Adipocyte (in vitro differentiated cells): ENCODE measurements at regions not wholly inside any gene's neighbourhood (a gene's known extent, or its start where the extent isn't known, plus 50 kb on each side); places are given as distances from the start of the nearest gene placed in this dataset.
"Not testable (repeated sequence)": the region's sequence is repeated elsewhere in the genome, so short reads cannot be mapped to it uniquely, and the experiment has no call there.

Source experiments
- DNase-seq: peaks from one replicate; pipeline ENCODE4 v3.0.0-alpha.2; 2015; ENCODE audit warnings: low read depth
- H3K27me3 ChIP-seq: replicated peaks from 2 replicates; pipeline ENCODE4 v1.7.0; 2013; ENCODE audit warnings: mild to moderate bottlenecking, low read length, moderate library complexity; ENCODE audit not compliant: control insufficient read depth, insufficient read depth
- H3K36me3 ChIP-seq: 2 replicates; pipeline ENCODE4 v1.7.0; 2013; ENCODE audit warnings: low read length, mild to moderate bottlenecking, moderate library complexity; ENCODE audit not compliant: control insufficient read depth, insufficient read depth, severe bottlenecking
- H3K4me1 ChIP-seq: 2 replicates; pipeline ENCODE4 v1.7.0; 2013; ENCODE audit warnings: mild to moderate bottlenecking, low read length, moderate library complexity; ENCODE audit not compliant: control insufficient read depth, insufficient read depth
- H3K4me3 ChIP-seq: 2 replicates; pipeline ENCODE4 v1.7.0; 2013; ENCODE audit warnings: mild to moderate bottlenecking, low read length, moderate library complexity
- H3K9ac ChIP-seq: 2 replicates; pipeline ENCODE4 v1.7.0; 2013; ENCODE audit warnings: mild to moderate bottlenecking, low read length, moderate library complexity
- H3K9me3 ChIP-seq: 2 replicates; pipeline ENCODE4 v1.7.0; 2013; ENCODE audit warnings: mild to moderate bottlenecking, low read length, moderate library complexity; ENCODE audit not compliant: control insufficient read depth

GRCh38 chr6:11318835-11319813 lies 86.7 kb upstream of the NEDD9 start:
- H3K9me3 ChIP-seq: no peaks in the 10 kb centered on the region
- H3K9ac ChIP-seq: no peak overlapping the region
- H3K4me1 ChIP-seq: peaks cover 41% of the 10 kb centered on the region
- no peak for DNase-seq
- H3K4me3 ChIP-seq: no peak overlapping the region
- H3K36me3 ChIP-seq: no peaks in the 10 kb centered on the region
- no peaks in the 10 kb centered on the region for H3K27me3 ChIP-seq

GRCh38 chr6:11317885-11318771 lies 85.7 kb upstream of the NEDD9 start:
- H3K9me3 ChIP-seq: no peaks in the 10 kb centered on the region
- no peak overlapping the region for H3K4me3 ChIP-seq
- no peaks in the 10 kb centered on the region for H3K36me3 ChIP-seq
- no peaks in the 10 kb centered on the region for H3K27me3 ChIP-seq
- H3K4me1 ChIP-seq: peaks cover 36% of the 10 kb centered on the region
- peak; percentile 88 for DNase-seq
- H3K9ac ChIP-seq: no peak overlapping the region

- Histone ChIP-seq H3K4me3 (peak overlapping the region; percentile 6), H3K27me3 (no peaks in the 10 kb centered on the region), H3K9ac (no peak overlapping the region), H3K4me1 (peaks cover 32% of the 10 kb centered on the region), H3K36me3 (no peaks in the 10 kb centered on the region), H3K9me3 (no peaks in the 10 kb centered on the region)
- DNase-seq: peak; percentile 85
These were observed 83.4 kb upstream of the NEDD9 start for GRCh38 chr6:11315743-11316437.

GRCh38 chr6:11313207-11313606 lies 80.7 kb upstream of the NEDD9 start:
- no peaks in the 10 kb centered on the region for H3K27me3 ChIP-seq
- H3K9ac ChIP-seq: no peak overlapping the region
- H3K4me3 ChIP-seq: no peak overlapping the region
- no peaks in the 10 kb centered on the region for H3K36me3 ChIP-seq
- H3K4me1 ChIP-seq: peaks cover 21% of the 10 kb centered on the region
- no peak for DNase-seq
- no peaks in the 10 kb centered on the region for H3K9me3 ChIP-seq

- H3K4me3 ChIP-seq: no peak overlapping the region
- H3K9me3 ChIP-seq: no peaks in the 10 kb centered on the region
- no peak for DNase-seq
- H3K36me3 ChIP-seq: no peaks in the 10 kb centered on the region
- no peaks in the 10 kb centered on the region for H3K27me3 ChIP-seq
- peaks cover 16% of the 10 kb centered on the region for H3K4me1 ChIP-seq
- H3K9ac ChIP-seq: no peak overlapping the region
These were observed 79.5 kb upstream of the NEDD9 start for GRCh38 chr6:11311970-11312369.

GRCh38 chr6:11309947-11310665 lies 77.6 kb upstream of the NEDD9 start:
- H3K27me3 ChIP-seq: no peaks in the 10 kb centered on the region
- no peaks in the 10 kb centered on the region for H3K4me1 ChIP-seq
- no peaks in the 10 kb centered on the region for H3K36me3 ChIP-seq
- no peaks in the 10 kb centered on the region for H3K9me3 ChIP-seq
- no peak for DNase-seq
- H3K4me3 ChIP-seq: no peak overlapping the region
- no peak overlapping the region for H3K9ac ChIP-seq

- H3K9ac ChIP-seq: no peak overlapping the region
- no peak for DNase-seq
These were observed 74.8 kb upstream of the NEDD9 start for GRCh38 chr6:11307226-11307625.

GRCh38 chr6:11304946-11305345 lies 72.5 kb upstream of the NEDD9 start:
- no peaks in the 10 kb centered on the region for H3K36me3 ChIP-seq
- no peaks in the 10 kb centered on the region for H3K27me3 ChIP-seq
- H3K9ac ChIP-seq: no peak overlapping the region
- no peak for DNase-seq
- no peak overlapping the region for H3K4me3 ChIP-seq
- peaks cover 2% of the 10 kb centered on the region for H3K9me3 ChIP-seq
- H3K4me1 ChIP-seq: no peaks in the 10 kb centered on the region

More at GRCh38 chr6:11307226-11307625, 74.8 kb upstream of the NEDD9 start:
- Histone ChIP-seq H3K27me3 (no peaks in the 10 kb centered on the region), H3K36me3 (no peaks in the 10 kb centered on the region), H3K9me3 (no peaks in the 10 kb centered on the region), H3K4me3 (no peak overlapping the region), H3K4me1 (no peaks in the 10 kb centered on the region)

- H3K4me3 ChIP-seq, H3K9ac ChIP-seq, H3K36me3 ChIP-seq, H3K27me3 ChIP-seq, DNase-seq, H3K4me1 ChIP-seq: not testable (repeated sequence)
- H3K9me3 ChIP-seq: peaks cover 10% of the 10 kb centered on the region
These were observed 67.5 kb upstream of the NEDD9 start for GRCh38 chr6:11299876-11300428.

GRCh38 chr6:11299421-11299784 lies 66.9 kb upstream of the NEDD9 start:
- H3K4me1 ChIP-seq, H3K27me3 ChIP-seq, H3K4me3 ChIP-seq, H3K36me3 ChIP-seq, H3K9ac ChIP-seq, DNase-seq: not testable (repeated sequence)
- H3K9me3 ChIP-seq: peaks cover 10% of the 10 kb centered on the region
